ENCODE measurements at regions not wholly inside any gene's neighbourhood (a gene's known extent, or its start where the extent isn't known, plus 50 kb on each side); places are given as distances from the start of the nearest gene placed in this dataset.
"Not testable (repeated sequence)": the region's sequence is repeated elsewhere in the genome, so short reads cannot be mapped to it uniquely, and the experiment has no call there.

- 74 to 80% methylated on average over 5 to 6 of the region's 6 CpGs for WGBS, 2 donors (ENCODE audit: low coverage in 1 of 2)
- Histone ChIP-seq H3K27me3 (no peaks in the 10 kb centered on the region), H3K27ac (no peak overlapping the region), H3K4me3 (no peak overlapping the region), H3K4me1 (no peaks in the 10 kb centered on the region), H3K36me3 (no peaks in the 10 kb centered on the region), H3K9me3 (no peaks in the 10 kb centered on the region)
- TF ChIP-seq CTCF (IDR thresholded peaks at IDR 0.05) (no peak), EP300 (IDR thresholded peaks at IDR 0.05; ENCODE audit: low read depth) (no peak)
- in situ Hi-C loops (cut with MboI; ENCODE audit: low pct_ligation_motif_present in 1 of 4, low pct_unique_long_range_greater_than_20kb in 1 of 4, low sequenced_read_pairs in 3 of 4): loop anchor here in 1 of 4 donors (25.0 kb wide), 1 partner anchor 766 kb away; no protein-coding TSS in a partner anchor
- intact Hi-C loops (cut with DNase I; ENCODE audit: low total_unique reads): no loop called here
- DNase-seq: no peak
Observed at GRCh38 chr15:93345981-93346380, 257.0 kb upstream of the RGMA start.

- H3K27me3 ChIP-seq; H3K4me1 ChIP-seq; H3K4me3 ChIP-seq; H3K9me3 ChIP-seq; DNase-seq; H3K27ac ChIP-seq; H3K36me3 ChIP-seq; intact Hi-C loops (cut with DNase I; ENCODE audit: low total_unique reads): not testable (repeated sequence)
- in situ Hi-C loops (cut with MboI; ENCODE audit: low pct_ligation_motif_present in 1 of 4, low pct_unique_long_range_greater_than_20kb in 1 of 4, low sequenced_read_pairs in 3 of 4): loop anchor here in 1 of 4 donors (25.0 kb wide), 1 partner anchor 769 kb away; no protein-coding TSS in a partner anchor
- WGBS, 2 donors (ENCODE audit: low coverage in 1 of 2): 73 to 80% methylated on average over 2 to 5 of the region's 5 CpGs
Observed at GRCh38 chr15:93343402-93343801, 254.4 kb upstream of the RGMA start.

GRCh38 chr15:93341164-93341563, 252.2 kb upstream of the RGMA start:
- WGBS, 2 donors (ENCODE audit: low coverage in 1 of 2): 84 to 89% methylated on average over 4 of the region's 4 CpGs

GRCh38 chr15:93340406-93340805, 251.4 kb upstream of the RGMA start:
- H3K9me3 ChIP-seq: no peaks in the 10 kb centered on the region
- no peak overlapping the region for H3K27ac ChIP-seq
- intact Hi-C loops (cut with DNase I; ENCODE audit: low total_unique reads) (no loop called here), in situ Hi-C loops (cut with MboI; ENCODE audit: low pct_ligation_motif_present in 1 of 4, low pct_unique_long_range_greater_than_20kb in 1 of 4, low sequenced_read_pairs in 3 of 4) (loop anchor here in 1 of 4 donors (25.0 kb wide), 1 partner anchor 772 kb away; no protein-coding TSS in a partner anchor)
- H3K36me3 ChIP-seq: no peaks in the 10 kb centered on the region
- H3K27me3 ChIP-seq: no peaks in the 10 kb centered on the region
- no peak overlapping the region for H3K4me3 ChIP-seq
- DNase-seq: no peak
- TF ChIP-seq CTCF (IDR thresholded peaks at IDR 0.05) (no peak), POLR2A (IDR thresholded peaks at IDR 0.05) (no peak), EP300 (IDR thresholded peaks at IDR 0.05; ENCODE audit: low read depth) (no peak), POLR2AphosphoS5 (IDR thresholded peaks at IDR 0.05) (no peak)
- H3K4me1 ChIP-seq: no peaks in the 10 kb centered on the region
- WGBS, 2 donors (ENCODE audit: low coverage in 1 of 2): 64 to 86% methylated on average over 2 of the region's 2 CpGs

More at GRCh38 chr15:93341164-93341563, 252.2 kb upstream of the RGMA start:
- Histone ChIP-seq H3K4me1 (no peaks in the 10 kb centered on the region), H3K27ac (no peak overlapping the region), H3K36me3 (no peaks in the 10 kb centered on the region), H3K27me3 (no peaks in the 10 kb centered on the region), H3K4me3 (no peak overlapping the region), H3K9me3 (no peaks in the 10 kb centered on the region)
- TF ChIP-seq EP300 (IDR thresholded peaks at IDR 0.05; ENCODE audit: low read depth) (no peak), CTCF (IDR thresholded peaks at IDR 0.05) (no peak), POLR2A (IDR thresholded peaks at IDR 0.05) (no peak), POLR2AphosphoS5 (IDR thresholded peaks at IDR 0.05) (no peak)
- no peak for DNase-seq
- in situ Hi-C loops (cut with MboI; ENCODE audit: low pct_ligation_motif_present in 1 of 4, low pct_unique_long_range_greater_than_20kb in 1 of 4, low sequenced_read_pairs in 3 of 4): loop anchor here in 1 of 4 donors (25.0 kb wide), 1 partner anchor 771 kb away; no protein-coding TSS in a partner anchor
- intact Hi-C loops (cut with DNase I; ENCODE audit: low total_unique reads): no loop called here

GRCh38 chr15:93333796-93334195, 244.8 kb upstream of the RGMA start:
- intact Hi-C loops (cut with DNase I; ENCODE audit: low total_unique reads): no loop called here
- no peak for DNase-seq
- H3K27ac ChIP-seq: no peak overlapping the region
- no peaks in the 10 kb centered on the region for H3K9me3 ChIP-seq
- H3K36me3 ChIP-seq: no peaks in the 10 kb centered on the region
- TF ChIP-seq POLR2AphosphoS5 (IDR thresholded peaks at IDR 0.05) (no peak), POLR2A (IDR thresholded peaks at IDR 0.05) (no peak), EP300 (IDR thresholded peaks at IDR 0.05; ENCODE audit: low read depth) (no peak), CTCF (IDR thresholded peaks at IDR 0.05) (no peak)
- in situ Hi-C loops (cut with MboI; ENCODE audit: low pct_ligation_motif_present in 1 of 4, low pct_unique_long_range_greater_than_20kb in 1 of 4, low sequenced_read_pairs in 3 of 4): loop anchor here in 1 of 4 donors (25.0 kb wide), 1 partner anchor 779 kb away; no protein-coding TSS in a partner anchor
- no peak overlapping the region for H3K4me3 ChIP-seq
- peaks cover 0 to 9% (median 0%) of the 10 kb centered on the region in 4 donors for H3K4me1 ChIP-seq
- WGBS, 2 donors (ENCODE audit: low coverage in 1 of 2): 32% methylated on average over 6 of the region's 6 CpGs; no CpG with 5 or more reads in 1 of the 2 donors
- peaks cover 11% of the 10 kb centered on the region for H3K27me3 ChIP-seq

GRCh38 chr15:93333126-93333525, 244.1 kb upstream of the RGMA start:
- H3K36me3 ChIP-seq; H3K4me1 ChIP-seq; H3K27ac ChIP-seq; H3K4me3 ChIP-seq; H3K9me3 ChIP-seq; DNase-seq; intact Hi-C loops (cut with DNase I; ENCODE audit: low total_unique reads): not testable (repeated sequence)
- in situ Hi-C loops (cut with MboI; ENCODE audit: low pct_ligation_motif_present in 1 of 4, low pct_unique_long_range_greater_than_20kb in 1 of 4, low sequenced_read_pairs in 3 of 4): loop anchor here in 1 of 4 donors (25.0 kb wide), 1 partner anchor 779 kb away; no protein-coding TSS in a partner anchor
- peaks cover 11% of the 10 kb centered on the region for H3K27me3 ChIP-seq
- WGBS, 2 donors (ENCODE audit: low coverage in 1 of 2): 48 to 81% methylated on average over 2 to 16 of the region's 16 CpGs
